ENCODE measurements at regions not wholly inside any gene's neighbourhood (a gene's known extent, or its start where the extent isn't known, plus 50 kb on each side); places are given as distances from the start of the nearest gene placed in this dataset.

DNA sequence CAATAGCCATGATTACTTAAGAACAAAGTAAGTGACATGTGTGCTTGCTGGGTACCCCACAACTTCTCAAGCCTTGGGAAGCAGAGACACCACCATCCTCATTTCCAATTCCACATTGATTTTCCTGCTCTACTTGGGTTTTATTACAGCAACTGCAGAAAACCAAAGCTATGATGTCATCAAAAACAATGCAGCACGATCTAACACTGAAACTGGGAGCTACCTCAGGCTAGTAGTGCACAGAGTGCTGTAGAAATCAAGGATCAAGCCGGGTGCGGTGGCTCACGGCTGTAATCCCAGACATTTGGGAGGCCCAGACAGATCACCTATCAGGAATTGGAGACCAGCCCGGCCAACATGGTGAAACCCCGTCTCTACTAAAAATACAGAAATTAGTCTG, 174.4 kb upstream of the MSX2 start:
- TF ChIP-seq, protein P1, sequence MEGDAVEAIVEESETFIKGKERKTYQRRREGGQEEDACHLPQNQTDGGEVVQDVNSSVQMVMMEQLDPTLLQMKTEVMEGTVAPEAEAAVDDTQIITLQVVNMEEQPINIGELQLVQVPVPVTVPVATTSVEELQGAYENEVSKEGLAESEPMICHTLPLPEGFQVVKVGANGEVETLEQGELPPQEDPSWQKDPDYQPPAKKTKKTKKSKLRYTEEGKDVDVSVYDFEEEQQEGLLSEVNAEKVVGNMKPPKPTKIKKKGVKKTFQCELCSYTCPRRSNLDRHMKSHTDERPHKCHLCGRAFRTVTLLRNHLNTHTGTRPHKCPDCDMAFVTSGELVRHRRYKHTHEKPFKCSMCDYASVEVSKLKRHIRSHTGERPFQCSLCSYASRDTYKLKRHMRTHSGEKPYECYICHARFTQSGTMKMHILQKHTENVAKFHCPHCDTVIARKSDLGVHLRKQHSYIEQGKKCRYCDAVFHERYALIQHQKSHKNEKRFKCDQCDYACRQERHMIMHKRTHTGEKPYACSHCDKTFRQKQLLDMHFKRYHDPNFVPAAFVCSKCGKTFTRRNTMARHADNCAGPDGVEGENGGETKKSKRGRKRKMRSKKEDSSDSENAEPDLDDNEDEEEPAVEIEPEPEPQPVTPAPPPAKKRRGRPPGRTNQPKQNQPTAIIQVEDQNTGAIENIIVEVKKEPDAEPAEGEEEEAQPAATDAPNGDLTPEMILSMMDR (IDR thresholded peaks at IDR 0.05): no peak
- TF ChIP-seq EZH2 (IDR thresholded peaks at IDR 0.05): no peak

All from neural progenitor cell (in vitro differentiated cells).